HFFc6 (cell line): ENCODE measurements at regions not wholly inside any gene's neighbourhood (a gene's known extent, or its start where the extent isn't known, plus 50 kb on each side); places are given as distances from the start of the nearest gene placed in this dataset.

Source experiments
- DNase-seq: peaks from one replicate; pipeline ENCODE4 v3.0.0-alpha.2; 2018
- H3K27ac Mint-ChIP-seq: 2 replicates; pipeline ENCODE4 v1.8.0; 2020; ENCODE audit warnings: mild to moderate bottlenecking, mixed read lengths
- H3K27me3 Mint-ChIP-seq: 2 replicates; pipeline ENCODE4 v1.8.0; 2021; ENCODE audit warnings: mild to moderate bottlenecking, moderate library complexity, mixed read lengths; ENCODE audit not compliant: insufficient read depth
- H3K36me3 Mint-ChIP-seq: 2 replicates; pipeline ENCODE4 v1.8.0; 2021; ENCODE audit warnings: low read depth, mixed read lengths
- H3K4me1 Mint-ChIP-seq: 2 replicates; pipeline ENCODE4 v1.8.0; 2020; ENCODE audit warnings: low read depth, mixed read lengths
- H3K4me3 Mint-ChIP-seq: 2 replicates; pipeline ENCODE4 v1.8.0; 2020; ENCODE audit warnings: mild to moderate bottlenecking, moderate library complexity, mixed read lengths
- H3K9me3 Mint-ChIP-seq: 2 replicates; pipeline ENCODE4 v1.8.0; 2020; ENCODE audit warnings: mild to moderate bottlenecking, mixed read lengths
- TF ChIP-seq, protein P1 (sequence below): fragments of 200-600 bp; sonication (generic); IDR thresholded peaks from 2 replicates; pipeline ENCODE4 v1.5.0; 2021; ENCODE audit warnings: antibody characterized with exemption, mild to moderate bottlenecking

DNA sequence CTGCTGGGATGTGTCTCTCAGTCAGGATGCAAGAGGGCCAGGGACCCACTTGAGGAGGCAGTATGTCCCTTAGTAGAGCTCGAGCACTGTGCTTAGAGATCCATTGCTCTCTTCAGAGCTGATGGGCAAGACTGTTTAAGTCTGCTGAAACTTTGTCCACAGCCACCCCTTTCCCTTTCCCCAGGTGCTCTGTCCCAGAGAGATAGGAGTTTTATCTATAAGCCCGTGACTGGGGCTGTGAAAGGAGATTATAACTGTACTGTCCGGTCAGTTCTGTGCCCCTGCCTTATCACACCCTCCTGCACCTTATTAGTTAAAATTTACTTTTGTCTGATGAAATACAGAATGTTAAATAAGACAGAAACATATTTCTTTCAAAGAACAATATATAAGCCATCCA, 378.4 kb downstream of the PABPC4L start:
- no peaks in the 10 kb centered on the region for H3K4me1 Mint-ChIP-seq
- peaks cover 4% of the 10 kb centered on the region for H3K27me3 Mint-ChIP-seq

DNA sequence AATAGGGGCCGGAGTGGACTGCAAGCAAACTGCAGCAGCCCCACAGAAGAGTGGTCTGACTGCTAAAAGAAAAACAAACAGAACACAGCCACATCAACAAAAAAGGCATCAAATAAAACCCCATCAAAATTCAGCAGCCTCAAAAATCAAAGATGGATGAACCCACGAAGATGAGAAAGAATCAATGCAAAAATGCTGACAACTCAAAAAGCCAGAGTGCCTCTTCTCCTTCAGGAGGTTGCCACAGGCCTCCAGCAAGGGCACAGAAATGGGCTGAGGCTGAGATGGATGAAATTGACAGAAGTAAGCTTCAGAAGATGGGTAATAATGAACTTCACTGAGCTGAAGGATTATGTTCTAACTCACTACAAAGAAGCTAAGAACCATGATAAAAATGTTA, 388.6 kb downstream of the PABPC4L start:
- no peak for DNase-seq
- TF ChIP-seq, protein P1, sequence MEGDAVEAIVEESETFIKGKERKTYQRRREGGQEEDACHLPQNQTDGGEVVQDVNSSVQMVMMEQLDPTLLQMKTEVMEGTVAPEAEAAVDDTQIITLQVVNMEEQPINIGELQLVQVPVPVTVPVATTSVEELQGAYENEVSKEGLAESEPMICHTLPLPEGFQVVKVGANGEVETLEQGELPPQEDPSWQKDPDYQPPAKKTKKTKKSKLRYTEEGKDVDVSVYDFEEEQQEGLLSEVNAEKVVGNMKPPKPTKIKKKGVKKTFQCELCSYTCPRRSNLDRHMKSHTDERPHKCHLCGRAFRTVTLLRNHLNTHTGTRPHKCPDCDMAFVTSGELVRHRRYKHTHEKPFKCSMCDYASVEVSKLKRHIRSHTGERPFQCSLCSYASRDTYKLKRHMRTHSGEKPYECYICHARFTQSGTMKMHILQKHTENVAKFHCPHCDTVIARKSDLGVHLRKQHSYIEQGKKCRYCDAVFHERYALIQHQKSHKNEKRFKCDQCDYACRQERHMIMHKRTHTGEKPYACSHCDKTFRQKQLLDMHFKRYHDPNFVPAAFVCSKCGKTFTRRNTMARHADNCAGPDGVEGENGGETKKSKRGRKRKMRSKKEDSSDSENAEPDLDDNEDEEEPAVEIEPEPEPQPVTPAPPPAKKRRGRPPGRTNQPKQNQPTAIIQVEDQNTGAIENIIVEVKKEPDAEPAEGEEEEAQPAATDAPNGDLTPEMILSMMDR = no peak
- Mint-ChIP-seq H3K4me3 (no peak overlapping the region), H3K9me3 (no peaks in the 10 kb centered on the region; the same call in 1 of the 2 replicates), H3K27me3 (no peaks in the 10 kb centered on the region), H3K36me3 (peaks cover 6% of the 10 kb centered on the region; the same call in 1 of the 2 replicates), H3K4me1 (no peaks in the 10 kb centered on the region), H3K27ac (no peak overlapping the region)

More for the DNA sequence above, 378.4 kb downstream of the PABPC4L start:
- H3K36me3 Mint-ChIP-seq = no peaks in the 10 kb centered on the region; the same call in 1 of the 2 replicates
- DNase-seq = no peak
- no peak overlapping the region for H3K4me3 Mint-ChIP-seq
- H3K27ac Mint-ChIP-seq = no peak overlapping the region
- H3K9me3 Mint-ChIP-seq = no peaks in the 10 kb centered on the region
- TF ChIP-seq, protein P1 = no peak

DNA sequence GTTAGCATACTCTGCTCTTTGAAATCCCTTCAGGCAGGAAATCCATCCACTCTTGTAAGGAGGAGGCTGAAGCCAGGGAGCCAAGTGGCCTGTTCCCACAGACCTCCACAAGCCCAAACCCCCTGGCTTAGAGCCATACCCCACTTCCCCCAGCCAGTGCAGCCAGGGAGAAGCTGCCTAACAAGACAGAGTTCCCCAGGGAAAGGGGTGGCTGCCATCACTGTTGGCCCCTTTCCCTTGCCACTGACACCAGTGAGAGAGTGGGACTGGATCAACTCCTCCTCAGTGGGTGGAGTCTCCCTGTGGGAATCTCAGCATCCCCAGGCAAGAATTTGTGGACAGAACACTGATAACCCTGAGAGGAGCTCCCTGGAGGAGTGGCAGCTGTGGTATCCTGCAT, 389.4 kb downstream of the PABPC4L start:
- peaks cover 1% of the 10 kb centered on the region; the same call in 1 of the 2 replicates for H3K36me3 Mint-ChIP-seq
- H3K27ac Mint-ChIP-seq = no peak overlapping the region
- no peaks in the 10 kb centered on the region for H3K4me1 Mint-ChIP-seq

DNA sequence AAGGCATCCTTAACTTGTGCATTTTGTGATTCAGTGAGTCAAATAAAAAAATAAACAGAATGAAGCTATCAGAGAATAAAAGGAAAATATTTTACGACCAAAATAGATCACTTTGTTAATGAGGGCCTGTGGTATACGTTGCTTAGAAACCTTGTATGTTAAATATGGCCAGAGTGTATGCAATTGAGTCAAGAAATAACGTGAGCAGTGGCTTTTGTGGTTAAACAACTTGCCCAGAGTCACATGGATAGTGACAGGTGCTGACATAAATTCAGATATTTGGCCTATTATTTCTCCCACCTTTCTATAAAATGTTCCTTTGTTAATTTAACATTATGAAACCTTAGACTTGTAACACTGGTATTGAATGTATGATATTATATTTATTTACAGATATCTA, 393.4 kb downstream of the PABPC4L start:
- no peaks in the 10 kb centered on the region for H3K27me3 Mint-ChIP-seq
- no peak overlapping the region for H3K4me3 Mint-ChIP-seq
- H3K4me1 Mint-ChIP-seq = peaks cover 4% of the 10 kb centered on the region
- TF ChIP-seq, protein P1 = no peak
- no peak for DNase-seq
- H3K27ac Mint-ChIP-seq = no peak overlapping the region
- H3K9me3 Mint-ChIP-seq = no peaks in the 10 kb centered on the region
- no peaks in the 10 kb centered on the region for H3K36me3 Mint-ChIP-seq

More for the DNA sequence above, 389.4 kb downstream of the PABPC4L start:
- Mint-ChIP-seq H3K4me3 (no peak overlapping the region), H3K27me3 (no peaks in the 10 kb centered on the region), H3K9me3 (no peaks in the 10 kb centered on the region; the same call in 1 of the 2 replicates)
- TF ChIP-seq, protein P1 = no peak
- DNase-seq = no peak

DNA sequence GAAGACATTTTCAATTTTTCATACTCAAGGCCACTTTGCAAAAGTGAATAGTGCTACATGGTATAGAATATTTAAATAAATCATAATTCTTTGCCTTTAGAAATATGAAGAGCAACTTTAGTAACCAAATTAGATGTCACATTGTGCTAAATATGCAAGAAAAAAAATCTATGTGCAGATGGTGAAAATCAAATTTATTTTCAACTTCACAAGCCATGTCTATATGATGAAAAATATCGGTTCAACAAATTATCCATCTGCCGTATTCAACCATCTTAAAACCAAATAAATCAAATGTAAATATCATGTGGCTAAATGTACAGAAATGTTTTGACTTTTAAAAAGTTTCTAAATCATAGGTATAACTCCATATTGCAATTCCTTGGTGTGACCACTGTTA, 398.2 kb downstream of the PABPC4L start:
- Mint-ChIP-seq H3K27me3 (no peaks in the 10 kb centered on the region), H3K4me1 (peaks cover 22% of the 10 kb centered on the region), H3K27ac (no peak overlapping the region), H3K4me3 (no peak overlapping the region), H3K36me3 (no peaks in the 10 kb centered on the region), H3K9me3 (no peaks in the 10 kb centered on the region)
- TF ChIP-seq, protein P1 = no peak
- DNase-seq = no peak
